ENCODE measurements at regions not wholly inside any gene's neighbourhood (a gene's known extent, or its start where the extent isn't known, plus 50 kb on each side); places are given as distances from the start of the nearest gene placed in this dataset.
"Not testable (repeated sequence)": the region's sequence is repeated elsewhere in the genome, so short reads cannot be mapped to it uniquely, and the experiment has no call there.

- no peak overlapping the region for H3K4me3 Mint-ChIP-seq
- H3K9me3 Mint-ChIP-seq, result no peaks in the 10 kb centered on the region
- no peaks in the 10 kb centered on the region for H3K4me1 Mint-ChIP-seq
- peaks cover 15% of the 10 kb centered on the region for H3K27me3 Mint-ChIP-seq
- no peaks in the 10 kb centered on the region for H3K36me3 Mint-ChIP-seq (ENCODE audit: low read depth)
- no peak overlapping the region for H3K27ac Mint-ChIP-seq
- no peak for ATAC-seq (replicated peaks)
Measured at GRCh38 chr15:20642054-20642767, 100.6 kb upstream of the GOLGA6L6 start.

GRCh38 chr15:20640427-20640826, 98.8 kb upstream of the GOLGA6L6 start:
- H3K27ac Mint-ChIP-seq; H3K4me1 Mint-ChIP-seq; H3K36me3 Mint-ChIP-seq (ENCODE audit: low read depth); H3K9me3 Mint-ChIP-seq; H3K4me3 Mint-ChIP-seq: not testable (repeated sequence)
- H3K27me3 Mint-ChIP-seq, result peaks cover 15% of the 10 kb centered on the region
- ATAC-seq (replicated peaks), result peak; percentile 58

GRCh38 chr15:20639224-20639623, 97.6 kb upstream of the GOLGA6L6 start:
- H3K36me3 Mint-ChIP-seq (ENCODE audit: low read depth); H3K9me3 Mint-ChIP-seq; H3K27ac Mint-ChIP-seq; H3K4me3 Mint-ChIP-seq; ATAC-seq (replicated peaks); H3K4me1 Mint-ChIP-seq: not testable (repeated sequence)
- H3K27me3 Mint-ChIP-seq, result peaks cover 15% of the 10 kb centered on the region

- not testable (repeated sequence) for H3K4me3 Mint-ChIP-seq; H3K36me3 Mint-ChIP-seq (ENCODE audit: low read depth); H3K27ac Mint-ChIP-seq; H3K9me3 Mint-ChIP-seq; H3K4me1 Mint-ChIP-seq; H3K27me3 Mint-ChIP-seq
- ATAC-seq (replicated peaks), result peak; percentile 31
Measured at GRCh38 chr15:20637499-20637898, 95.9 kb upstream of the GOLGA6L6 start.

DNA sequence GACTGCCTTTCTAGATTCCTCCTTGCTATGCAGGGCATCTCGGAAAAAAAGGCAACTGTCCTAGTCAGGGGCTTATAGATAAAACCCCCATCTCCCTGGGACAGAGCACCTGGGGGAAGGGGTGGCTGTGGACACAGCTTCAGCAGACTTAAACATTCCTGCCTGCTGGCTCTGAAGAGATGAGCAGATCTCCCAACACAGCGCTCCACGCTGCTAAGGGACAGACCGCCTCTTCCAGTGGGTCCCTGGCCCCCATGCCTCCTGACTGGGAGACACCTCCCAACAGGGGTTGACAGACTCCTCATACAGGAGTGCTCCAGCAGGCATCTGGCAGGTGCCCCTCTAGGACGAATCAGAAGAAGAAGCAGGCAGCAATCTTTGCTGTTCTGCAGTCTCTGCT, 87.9 kb upstream of the GOLGA6L6 start:
- not testable (repeated sequence) for H3K36me3 Mint-ChIP-seq (ENCODE audit: low read depth); H3K9me3 Mint-ChIP-seq; H3K4me1 Mint-ChIP-seq; H3K27me3 Mint-ChIP-seq; H3K4me3 Mint-ChIP-seq; H3K27ac Mint-ChIP-seq; ATAC-seq (replicated peaks)

GRCh38 chr15:20628538-20628937, 86.9 kb upstream of the GOLGA6L6 start:
- not testable (repeated sequence) for ATAC-seq (replicated peaks); H3K27me3 Mint-ChIP-seq; H3K4me3 Mint-ChIP-seq

GRCh38 chr15:20625469-20625868, 83.9 kb upstream of the GOLGA6L6 start:
- not testable (repeated sequence) for H3K4me3 Mint-ChIP-seq; H3K4me1 Mint-ChIP-seq; H3K9me3 Mint-ChIP-seq; H3K36me3 Mint-ChIP-seq (ENCODE audit: low read depth); ATAC-seq (replicated peaks); H3K27me3 Mint-ChIP-seq; H3K27ac Mint-ChIP-seq

More at GRCh38 chr15:20628538-20628937, 86.9 kb upstream of the GOLGA6L6 start:
- not testable (repeated sequence) for H3K27ac Mint-ChIP-seq; H3K4me1 Mint-ChIP-seq; H3K36me3 Mint-ChIP-seq (ENCODE audit: low read depth); H3K9me3 Mint-ChIP-seq

GRCh38 chr15:20624085-20624484, 82.5 kb upstream of the GOLGA6L6 start:
- peak; percentile 34 for ATAC-seq (replicated peaks)
- not testable (repeated sequence) for H3K27ac Mint-ChIP-seq; H3K36me3 Mint-ChIP-seq (ENCODE audit: low read depth); H3K27me3 Mint-ChIP-seq; H3K4me1 Mint-ChIP-seq; H3K4me3 Mint-ChIP-seq; H3K9me3 Mint-ChIP-seq

- H3K27me3 Mint-ChIP-seq; H3K4me3 Mint-ChIP-seq; H3K27ac Mint-ChIP-seq; H3K4me1 Mint-ChIP-seq; H3K9me3 Mint-ChIP-seq; H3K36me3 Mint-ChIP-seq (ENCODE audit: low read depth): not testable (repeated sequence)
- ATAC-seq (replicated peaks), result peak; percentile 51
Measured at GRCh38 chr15:20622117-20622516, 80.5 kb upstream of the GOLGA6L6 start.

- not testable (repeated sequence) for H3K27me3 Mint-ChIP-seq
Measured at GRCh38 chr15:20614549-20614948, 72.9 kb upstream of the GOLGA6L6 start.

GRCh38 chr15:20612796-20613195, 71.2 kb upstream of the GOLGA6L6 start:
- ATAC-seq (replicated peaks); H3K4me3 Mint-ChIP-seq; H3K36me3 Mint-ChIP-seq (ENCODE audit: low read depth); H3K27ac Mint-ChIP-seq; H3K27me3 Mint-ChIP-seq; H3K9me3 Mint-ChIP-seq; H3K4me1 Mint-ChIP-seq: not testable (repeated sequence)

More at GRCh38 chr15:20614549-20614948, 72.9 kb upstream of the GOLGA6L6 start:
- H3K27ac Mint-ChIP-seq; H3K9me3 Mint-ChIP-seq; H3K4me3 Mint-ChIP-seq; H3K4me1 Mint-ChIP-seq; H3K36me3 Mint-ChIP-seq (ENCODE audit: low read depth); ATAC-seq (replicated peaks): not testable (repeated sequence)

DNA sequence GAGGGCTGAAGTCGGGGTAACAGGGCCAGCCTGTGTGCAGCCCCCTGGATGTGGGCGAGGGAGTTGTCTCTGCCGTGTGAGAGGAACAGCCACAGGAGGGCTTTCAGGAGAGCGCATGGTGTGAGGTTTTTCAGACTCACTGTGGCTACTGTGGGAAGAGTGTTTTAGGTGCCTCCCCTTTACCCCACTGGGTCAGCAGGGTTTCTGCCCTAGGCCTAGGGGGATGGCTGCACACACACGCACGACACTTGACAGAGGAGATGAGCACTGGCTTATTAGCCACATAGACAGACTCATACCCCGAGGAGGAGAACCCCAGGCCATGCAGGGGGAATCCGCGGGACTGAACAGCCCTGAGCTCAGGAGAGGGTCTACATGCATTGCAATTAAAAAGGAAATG, 70.8 kb upstream of the GOLGA6L6 start:
- not testable (repeated sequence) for H3K27me3 Mint-ChIP-seq; H3K4me3 Mint-ChIP-seq; H3K4me1 Mint-ChIP-seq; H3K36me3 Mint-ChIP-seq (ENCODE audit: low read depth); ATAC-seq (replicated peaks); H3K9me3 Mint-ChIP-seq; H3K27ac Mint-ChIP-seq

DNA sequence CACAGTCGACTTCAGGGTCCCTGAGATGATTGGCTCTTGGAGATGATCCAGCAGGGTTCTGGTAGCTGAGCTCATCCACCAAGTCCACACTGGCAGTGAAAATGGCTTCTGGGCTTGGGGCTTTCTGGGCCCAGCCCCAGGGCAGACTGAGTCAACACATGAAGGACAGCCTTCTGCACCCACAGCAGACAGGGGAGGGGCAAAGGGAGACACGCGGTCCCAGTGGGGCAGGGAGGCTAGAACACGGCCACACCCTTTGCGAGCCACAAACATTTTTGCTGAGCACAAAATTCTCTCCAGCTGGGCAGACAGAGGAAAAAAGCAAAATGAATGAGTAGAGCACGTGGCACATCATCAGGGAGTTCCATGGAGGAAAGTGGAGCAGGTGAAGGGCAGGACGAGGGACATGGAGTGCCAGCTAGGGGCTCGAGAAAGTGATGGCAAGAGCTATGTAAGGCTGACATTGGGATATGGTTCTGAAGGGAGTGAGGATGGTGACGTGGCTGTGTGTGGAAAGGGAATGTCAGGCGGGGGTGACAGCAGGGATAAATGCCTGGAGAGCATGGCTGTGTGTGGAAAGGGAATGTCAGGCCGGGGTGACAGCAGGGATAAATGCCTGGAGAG, 70.2 kb upstream of the GOLGA6L6 start:
- not testable (repeated sequence) for H3K4me3 Mint-ChIP-seq; H3K27me3 Mint-ChIP-seq; H3K4me1 Mint-ChIP-seq; H3K27ac Mint-ChIP-seq; H3K9me3 Mint-ChIP-seq; H3K36me3 Mint-ChIP-seq (ENCODE audit: low read depth); ATAC-seq (replicated peaks)

GRCh38 chr15:20608179-20608578, 66.6 kb upstream of the GOLGA6L6 start:
- H3K36me3 Mint-ChIP-seq (ENCODE audit: low read depth); H3K27ac Mint-ChIP-seq; H3K9me3 Mint-ChIP-seq; H3K4me1 Mint-ChIP-seq; H3K27me3 Mint-ChIP-seq; H3K4me3 Mint-ChIP-seq; ATAC-seq (replicated peaks): not testable (repeated sequence)

GRCh38 chr15:20597245-20597644, 55.6 kb upstream of the GOLGA6L6 start:
- H3K36me3 Mint-ChIP-seq (ENCODE audit: low read depth); H3K4me1 Mint-ChIP-seq; H3K9me3 Mint-ChIP-seq; H3K27me3 Mint-ChIP-seq; H3K4me3 Mint-ChIP-seq; H3K27ac Mint-ChIP-seq; ATAC-seq (replicated peaks): not testable (repeated sequence)

- H3K4me1 Mint-ChIP-seq; H3K27ac Mint-ChIP-seq; H3K9me3 Mint-ChIP-seq; H3K4me3 Mint-ChIP-seq; ATAC-seq (replicated peaks); H3K27me3 Mint-ChIP-seq; H3K36me3 Mint-ChIP-seq (ENCODE audit: low read depth): not testable (repeated sequence)
Measured at GRCh38 chr15:20594219-20594618, 52.6 kb upstream of the GOLGA6L6 start.
